Fibroblast of lung (primary cell): ENCODE measurements at regions not wholly inside any gene's neighbourhood (a gene's known extent, or its start where the extent isn't known, plus 50 kb on each side); places are given as distances from the start of the nearest gene placed in this dataset.

Experiments
- DNase-seq, 2 donors: peaks; one replicate each; pipeline versions ENCODE4 v3.0.0 to v3.0.0-alpha.2; 2010; ENCODE audit warnings: low read depth in 2 of 2
- H2AFZ ChIP-seq: 2 replicates; pipeline ENCODE4 v1.5.1; 2012; ENCODE audit warnings: low read length, control low read depth, inconsistent platforms
- H3K27ac ChIP-seq: 2 replicates; pipeline ENCODE4 v1.5.1; 2011; ENCODE audit warnings: low read length, control low read depth; ENCODE audit not compliant: insufficient read depth
- H3K27me3 ChIP-seq: 2 replicates; pipeline ENCODE4 v1.5.1; 2011; ENCODE audit warnings: mild to moderate bottlenecking, low read length; ENCODE audit not compliant: control insufficient read depth, insufficient read depth
- H3K36me3 ChIP-seq: 2 replicates; pipeline ENCODE4 v1.5.1; 2011; ENCODE audit warnings: low read length; ENCODE audit not compliant: control insufficient read depth, insufficient read depth
- H3K4me1 ChIP-seq: 2 replicates; pipeline ENCODE4 v1.5.1; 2011; ENCODE audit warnings: low read length; ENCODE audit not compliant: control insufficient read depth, insufficient read depth; ENCODE audit errors: extremely low read depth
- H3K4me2 ChIP-seq: 2 replicates; pipeline ENCODE4 v1.5.1; 2011; ENCODE audit warnings: low read length, control low read depth; ENCODE audit not compliant: insufficient read depth; ENCODE audit errors: extremely low read depth
- H3K4me3 ChIP-seq, 4 experiments: fragments of 200-600 bp in 1 of 4; sonication (generic) in 1 of 4; replicated peaks in 1 of 4; 2 replicates each; pipeline ENCODE4 v1.5.1; 2011 to 2016; ENCODE audit warnings: low read length in 4 of 4, low read depth in 3 of 4, mild to moderate bottlenecking in 3 of 4, control low read depth in 2 of 4, inconsistent platforms in 1 of 4, mixed read lengths in 1 of 4; ENCODE audit not compliant: insufficient read depth in 1 of 4; ENCODE audit errors: control extremely low read depth in 1 of 4
- H3K79me2 ChIP-seq: 2 replicates; pipeline ENCODE4 v1.5.1; 2012; ENCODE audit warnings: mild to moderate bottlenecking, low read length, inconsistent platforms; ENCODE audit not compliant: control insufficient read depth, insufficient read depth
- H3K9ac ChIP-seq: 2 replicates; pipeline ENCODE4 v1.5.1; 2011; ENCODE audit warnings: mild to moderate bottlenecking, low read length, control low read depth; ENCODE audit not compliant: insufficient read depth
- H3K9me3 ChIP-seq: 2 replicates; pipeline ENCODE4 v1.5.1; 2012; ENCODE audit warnings: low read depth, low read length; ENCODE audit not compliant: control insufficient read depth, insufficient read depth
- H4K20me1 ChIP-seq: 2 replicates; pipeline ENCODE4 v1.5.1; 2011; ENCODE audit warnings: low read length; ENCODE audit not compliant: control insufficient read depth, insufficient read depth; ENCODE audit errors: extremely low read depth
- EZH2 ChIP-seq: IDR thresholded peaks from 2 replicates; pipeline ENCODE4 v1.5.1; 2012; ENCODE audit warnings: low read length, control low read depth, mild to moderate bottlenecking; ENCODE audit errors: missing control alignments
- TF ChIP-seq, protein P1 (sequence below), 2 donors: IDR thresholded peaks in 1 of 2; conservative IDR thresholded peaks in 1 of 2; 1 replicate in 1 of 2; 2 replicates in 1 of 2; pipeline ENCODE4 v1.5.1; 2011 to 2012; ENCODE audit warnings: low read length in 2 of 2, control low read depth in 1 of 2, inconsistent platforms in 1 of 2, low read depth in 1 of 2, mild to moderate bottlenecking in 1 of 2

- TF ChIP-seq, protein P1, sequence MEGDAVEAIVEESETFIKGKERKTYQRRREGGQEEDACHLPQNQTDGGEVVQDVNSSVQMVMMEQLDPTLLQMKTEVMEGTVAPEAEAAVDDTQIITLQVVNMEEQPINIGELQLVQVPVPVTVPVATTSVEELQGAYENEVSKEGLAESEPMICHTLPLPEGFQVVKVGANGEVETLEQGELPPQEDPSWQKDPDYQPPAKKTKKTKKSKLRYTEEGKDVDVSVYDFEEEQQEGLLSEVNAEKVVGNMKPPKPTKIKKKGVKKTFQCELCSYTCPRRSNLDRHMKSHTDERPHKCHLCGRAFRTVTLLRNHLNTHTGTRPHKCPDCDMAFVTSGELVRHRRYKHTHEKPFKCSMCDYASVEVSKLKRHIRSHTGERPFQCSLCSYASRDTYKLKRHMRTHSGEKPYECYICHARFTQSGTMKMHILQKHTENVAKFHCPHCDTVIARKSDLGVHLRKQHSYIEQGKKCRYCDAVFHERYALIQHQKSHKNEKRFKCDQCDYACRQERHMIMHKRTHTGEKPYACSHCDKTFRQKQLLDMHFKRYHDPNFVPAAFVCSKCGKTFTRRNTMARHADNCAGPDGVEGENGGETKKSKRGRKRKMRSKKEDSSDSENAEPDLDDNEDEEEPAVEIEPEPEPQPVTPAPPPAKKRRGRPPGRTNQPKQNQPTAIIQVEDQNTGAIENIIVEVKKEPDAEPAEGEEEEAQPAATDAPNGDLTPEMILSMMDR (conservative IDR thresholded peaks at IDR 0.05 in 1 of 2, IDR thresholded peaks at IDR 0.05 in 1 of 2; ENCODE audit: low read depth in 1 of 2, low read length in 2 of 2) = no peak
- TF ChIP-seq EZH2 = no peak
- no peaks in the 10 kb centered on the region for H3K9me3 ChIP-seq
- DNase-seq = no peak
- H3K27me3 ChIP-seq = no peaks in the 10 kb centered on the region
- no peak overlapping the region for H3K27ac ChIP-seq
- no peaks in the 10 kb centered on the region for H3K79me2 ChIP-seq
- no peak overlapping the region for H3K9ac ChIP-seq
- H3K36me3 ChIP-seq = no peaks in the 10 kb centered on the region
- H3K4me2 ChIP-seq = no peak overlapping the region
- H4K20me1 ChIP-seq = no peaks in the 10 kb centered on the region
- no peak overlapping the region for H2AFZ ChIP-seq
- no peaks in the 10 kb centered on the region for H3K4me1 ChIP-seq
- H3K4me3 ChIP-seq = no peak overlapping the region
Observed at GRCh38 chr3:94996743-94997142, 933.9 kb downstream of the NSUN3 start.

- Histone ChIP-seq H3K27ac (no peak overlapping the region), H4K20me1 (no peaks in the 10 kb centered on the region), H3K36me3 (no peaks in the 10 kb centered on the region), H3K9ac (no peak overlapping the region), H3K4me2 (no peak overlapping the region), H3K4me1 (no peaks in the 10 kb centered on the region), H3K79me2 (no peaks in the 10 kb centered on the region), H3K27me3 (no peaks in the 10 kb centered on the region), H3K9me3 (no peaks in the 10 kb centered on the region), H2AFZ (no peak overlapping the region), H3K4me3 (no peak overlapping the region)
- DNase-seq = no peak
- TF ChIP-seq, protein P1 (conservative IDR thresholded peaks at IDR 0.05 in 1 of 2, IDR thresholded peaks at IDR 0.05 in 1 of 2; ENCODE audit: low read depth in 1 of 2, low read length in 2 of 2) = no peak
- no peak for TF ChIP-seq EZH2
Observed at GRCh38 chr3:95002438-95003046, 939.7 kb downstream of the NSUN3 start.

GRCh38 chr3:95028688-95029087, 965.8 kb downstream of the NSUN3 start:
- Histone ChIP-seq H3K27ac (no peak overlapping the region), H3K79me2 (no peaks in the 10 kb centered on the region), H4K20me1 (no peaks in the 10 kb centered on the region), H3K4me3 (no peak overlapping the region), H3K4me1 (no peaks in the 10 kb centered on the region), H3K36me3 (no peaks in the 10 kb centered on the region), H3K9ac (no peak overlapping the region), H3K27me3 (no peaks in the 10 kb centered on the region), H2AFZ (no peak overlapping the region), H3K9me3 (no peaks in the 10 kb centered on the region), H3K4me2 (no peak overlapping the region)
- DNase-seq = no peak
- TF ChIP-seq EZH2 = no peak
- TF ChIP-seq, protein P1 (conservative IDR thresholded peaks at IDR 0.05 in 1 of 2, IDR thresholded peaks at IDR 0.05 in 1 of 2; ENCODE audit: low read depth in 1 of 2, low read length in 2 of 2) = no peak
